ENCODE measurements at regions not wholly inside any gene's neighbourhood (a gene's known extent, or its start where the extent isn't known, plus 50 kb on each side); places are given as distances from the start of the nearest gene placed in this dataset.

DNA sequence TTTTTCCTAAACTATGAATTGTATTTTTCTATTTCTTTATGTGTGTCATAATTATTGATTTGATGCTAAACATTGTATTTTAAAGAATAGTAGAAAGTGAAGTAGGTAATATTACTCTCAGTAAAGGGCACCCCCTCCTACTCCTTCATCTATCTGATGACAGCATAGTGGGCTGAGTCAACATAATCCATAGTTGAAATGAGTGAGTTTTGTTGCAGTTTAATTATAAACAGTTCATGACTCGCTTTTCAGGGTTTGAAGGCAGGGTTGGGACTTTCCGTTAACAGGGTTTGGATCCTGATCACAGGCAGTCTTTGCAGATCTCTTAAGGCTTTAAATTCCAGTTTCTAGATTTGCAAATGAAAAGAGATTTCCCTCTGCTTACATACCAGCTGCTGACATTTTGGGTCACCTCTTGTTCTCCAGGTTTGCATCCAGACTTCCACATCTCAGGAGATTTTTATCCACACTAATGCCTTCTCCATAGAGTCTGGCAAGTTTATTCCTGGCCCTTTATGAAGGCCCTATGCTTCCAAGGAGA is 54.0 kb upstream of the TACR3 start:
- DNase-seq (ENCODE audit: low spot score in 2 of 2, unreplicated experiment in 2 of 2) = no peak
- H3K27me3 Mint-ChIP-seq (ENCODE audit: low read depth) = no peaks in the 10 kb centered on the region
- H3K4me3 Mint-ChIP-seq = no peak overlapping the region
- TF ChIP-seq, protein P1, sequence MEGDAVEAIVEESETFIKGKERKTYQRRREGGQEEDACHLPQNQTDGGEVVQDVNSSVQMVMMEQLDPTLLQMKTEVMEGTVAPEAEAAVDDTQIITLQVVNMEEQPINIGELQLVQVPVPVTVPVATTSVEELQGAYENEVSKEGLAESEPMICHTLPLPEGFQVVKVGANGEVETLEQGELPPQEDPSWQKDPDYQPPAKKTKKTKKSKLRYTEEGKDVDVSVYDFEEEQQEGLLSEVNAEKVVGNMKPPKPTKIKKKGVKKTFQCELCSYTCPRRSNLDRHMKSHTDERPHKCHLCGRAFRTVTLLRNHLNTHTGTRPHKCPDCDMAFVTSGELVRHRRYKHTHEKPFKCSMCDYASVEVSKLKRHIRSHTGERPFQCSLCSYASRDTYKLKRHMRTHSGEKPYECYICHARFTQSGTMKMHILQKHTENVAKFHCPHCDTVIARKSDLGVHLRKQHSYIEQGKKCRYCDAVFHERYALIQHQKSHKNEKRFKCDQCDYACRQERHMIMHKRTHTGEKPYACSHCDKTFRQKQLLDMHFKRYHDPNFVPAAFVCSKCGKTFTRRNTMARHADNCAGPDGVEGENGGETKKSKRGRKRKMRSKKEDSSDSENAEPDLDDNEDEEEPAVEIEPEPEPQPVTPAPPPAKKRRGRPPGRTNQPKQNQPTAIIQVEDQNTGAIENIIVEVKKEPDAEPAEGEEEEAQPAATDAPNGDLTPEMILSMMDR (IDR thresholded peaks at IDR 0.05; ENCODE audit: unreplicated experiment) = no peak
- no peaks in the 10 kb centered on the region for H3K36me3 Mint-ChIP-seq
- no peak overlapping the region for H3K27ac Mint-ChIP-seq
- H3K4me1 Mint-ChIP-seq = no peaks in the 10 kb centered on the region
- H3K9me3 Mint-ChIP-seq = no peaks in the 10 kb centered on the region
